ENCODE measurements at regions not wholly inside any gene's neighbourhood (a gene's known extent, or its start where the extent isn't known, plus 50 kb on each side); places are given as distances from the start of the nearest gene placed in this dataset.

- Histone ChIP-seq H3K4me3 (ENCODE audit: low read length) (no peak overlapping the region), H3K4me1 (ENCODE audit: control insufficient read depth, insufficient read depth, low read length) (no peaks in the 10 kb centered on the region), H3K9me3 (replicated peaks; ENCODE audit: control insufficient read depth, low read depth, low read length) (no peaks in the 10 kb centered on the region), H3K27me3 (ENCODE audit: control insufficient read depth, insufficient read depth, low read length) (no peaks in the 10 kb centered on the region), H3K27ac (ENCODE audit: low read length) (no peak overlapping the region), H3K36me3 (ENCODE audit: control insufficient read depth, insufficient read depth, low read length) (no peaks in the 10 kb centered on the region)
- DNase-seq, result no peak
- WGBS (ENCODE audit: insufficient coverage), result 93% methylated on average over 10 of the region's 10 CpGs
Measured at GRCh38 chr3:132907293-132907692, 130.9 kb upstream of the TMEM108 start.

GRCh38 chr3:132900481-132900880, 137.7 kb upstream of the TMEM108 start:
- no peak overlapping the region for H3K4me3 ChIP-seq (ENCODE audit: low read length)
- no peak overlapping the region for H3K27ac ChIP-seq (ENCODE audit: low read length)
- H3K4me1 ChIP-seq (ENCODE audit: control insufficient read depth, insufficient read depth, low read length), result no peaks in the 10 kb centered on the region

GRCh38 chr3:132898141-132898540, 140.1 kb upstream of the TMEM108 start:
- 60% methylated on average over 1 of the region's 5 CpGs for WGBS (ENCODE audit: insufficient coverage)

More at GRCh38 chr3:132900481-132900880, 137.7 kb upstream of the TMEM108 start:
- Histone ChIP-seq H3K27me3 (ENCODE audit: control insufficient read depth, insufficient read depth, low read length) (no peaks in the 10 kb centered on the region), H3K9me3 (replicated peaks; ENCODE audit: control insufficient read depth, low read depth, low read length) (no peaks in the 10 kb centered on the region), H3K36me3 (ENCODE audit: control insufficient read depth, insufficient read depth, low read length) (no peaks in the 10 kb centered on the region)
- DNase-seq, result no peak

DNA sequence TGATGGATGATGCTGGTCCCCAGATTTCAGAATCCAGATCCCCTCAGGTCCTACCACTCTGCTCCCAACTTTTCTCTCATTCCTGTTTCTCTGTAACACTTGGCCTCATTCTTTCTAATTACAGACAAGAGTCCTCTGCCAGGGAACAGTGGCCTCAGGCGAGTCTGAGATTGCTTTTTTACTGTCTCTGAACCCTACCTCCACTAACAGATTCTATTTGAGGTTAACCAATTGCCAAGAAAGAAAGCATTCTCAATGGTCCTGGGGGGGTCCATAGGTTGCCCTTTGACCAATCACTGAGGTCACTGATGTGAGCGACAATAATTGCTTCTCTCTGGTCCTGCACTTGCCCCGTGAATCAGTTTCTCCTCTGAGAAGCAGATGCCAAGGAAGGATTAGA, 145.2 kb upstream of the TMEM108 start:
- Histone ChIP-seq H3K27me3 (ENCODE audit: control insufficient read depth, insufficient read depth, low read length) (no peaks in the 10 kb centered on the region), H3K9me3 (replicated peaks; ENCODE audit: control insufficient read depth, low read depth, low read length) (no peaks in the 10 kb centered on the region), H3K4me3 (ENCODE audit: low read length) (no peak overlapping the region), H3K27ac (ENCODE audit: low read length) (no peak overlapping the region), H3K36me3 (ENCODE audit: control insufficient read depth, insufficient read depth, low read length) (no peaks in the 10 kb centered on the region), H3K4me1 (ENCODE audit: control insufficient read depth, insufficient read depth, low read length) (no peaks in the 10 kb centered on the region)
- WGBS (ENCODE audit: insufficient coverage), result 80% methylated on average over 3 of the region's 3 CpGs
- DNase-seq, result no peak

More at GRCh38 chr3:132898141-132898540, 140.1 kb upstream of the TMEM108 start:
- Histone ChIP-seq H3K27ac (ENCODE audit: low read length) (no peak overlapping the region), H3K27me3 (ENCODE audit: control insufficient read depth, insufficient read depth, low read length) (no peaks in the 10 kb centered on the region), H3K4me1 (ENCODE audit: control insufficient read depth, insufficient read depth, low read length) (no peaks in the 10 kb centered on the region), H3K36me3 (ENCODE audit: control insufficient read depth, insufficient read depth, low read length) (no peaks in the 10 kb centered on the region), H3K4me3 (ENCODE audit: low read length) (no peak overlapping the region), H3K9me3 (replicated peaks; ENCODE audit: control insufficient read depth, low read depth, low read length) (no peaks in the 10 kb centered on the region)
- DNase-seq, result peak; percentile 15

- no peak overlapping the region for H3K27ac ChIP-seq (ENCODE audit: low read length)
- WGBS (ENCODE audit: insufficient coverage), result 8% methylated on average over 2 of the region's 5 CpGs
- no peak for DNase-seq
- H3K4me1 ChIP-seq (ENCODE audit: control insufficient read depth, insufficient read depth, low read length), result no peaks in the 10 kb centered on the region
- H3K36me3 ChIP-seq (ENCODE audit: control insufficient read depth, insufficient read depth, low read length), result no peaks in the 10 kb centered on the region
- no peak overlapping the region for H3K4me3 ChIP-seq (ENCODE audit: low read length)
- no peaks in the 10 kb centered on the region for H3K9me3 ChIP-seq (replicated peaks; ENCODE audit: control insufficient read depth, low read depth, low read length)
- H3K27me3 ChIP-seq (ENCODE audit: control insufficient read depth, insufficient read depth, low read length), result no peaks in the 10 kb centered on the region
Measured at GRCh38 chr3:132881756-132882409, 156.3 kb upstream of the TMEM108 start.

DNA sequence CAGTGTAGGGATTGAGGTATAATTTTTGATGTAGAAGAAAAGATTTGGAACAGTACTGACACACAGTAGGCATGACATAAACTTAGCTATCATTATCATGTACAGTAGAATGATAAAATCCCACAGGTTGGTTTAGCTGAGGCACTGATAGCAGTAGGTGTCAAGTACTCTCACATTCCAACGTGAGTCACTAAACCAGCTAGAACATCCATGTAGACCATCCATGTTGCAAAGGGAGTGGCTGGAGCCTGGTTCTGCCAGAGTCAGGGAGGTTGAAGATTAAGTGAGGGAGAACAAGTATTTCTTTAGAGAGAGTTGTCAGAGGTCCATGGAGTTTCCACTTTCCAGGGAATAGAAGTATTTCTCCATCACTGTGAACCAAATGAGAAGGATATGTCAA, 157.2 kb upstream of the TMEM108 start:
- Histone ChIP-seq H3K9me3 (replicated peaks; ENCODE audit: control insufficient read depth, low read depth, low read length) (no peaks in the 10 kb centered on the region), H3K4me1 (ENCODE audit: control insufficient read depth, insufficient read depth, low read length) (no peaks in the 10 kb centered on the region), H3K27me3 (ENCODE audit: control insufficient read depth, insufficient read depth, low read length) (no peaks in the 10 kb centered on the region), H3K27ac (ENCODE audit: low read length) (no peak overlapping the region), H3K36me3 (ENCODE audit: control insufficient read depth, insufficient read depth, low read length) (no peaks in the 10 kb centered on the region), H3K4me3 (ENCODE audit: low read length) (no peak overlapping the region)
- no peak for DNase-seq
- WGBS (ENCODE audit: insufficient coverage), result no CpG with 5 or more reads among the region's 1 CpG

DNA sequence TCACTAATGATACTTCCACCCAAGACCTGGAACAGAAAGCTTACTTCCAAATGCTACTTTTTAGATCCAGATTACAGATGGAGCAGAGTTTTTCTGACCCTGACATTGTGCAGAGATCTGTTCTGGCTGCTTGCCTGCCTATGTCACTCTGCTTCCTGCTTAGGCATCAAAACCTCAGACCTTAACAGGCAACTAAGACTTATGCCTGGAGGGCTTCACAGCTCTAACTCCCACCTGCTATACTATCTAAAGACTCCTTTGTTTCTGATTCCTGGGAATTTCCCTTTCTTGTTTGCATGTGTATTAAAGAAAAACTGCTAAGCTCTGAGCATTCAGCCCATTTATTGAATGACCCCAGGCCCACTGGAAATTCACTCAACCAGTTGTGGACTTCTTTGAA, 157.4 kb upstream of the NPHP3 start:
- H3K4me1 ChIP-seq (ENCODE audit: control insufficient read depth, insufficient read depth, low read length), result no peaks in the 10 kb centered on the region
- peak; percentile 4 for DNase-seq
- H3K9me3 ChIP-seq (replicated peaks; ENCODE audit: control insufficient read depth, low read depth, low read length), result no peaks in the 10 kb centered on the region
- no peaks in the 10 kb centered on the region for H3K36me3 ChIP-seq (ENCODE audit: control insufficient read depth, insufficient read depth, low read length)
- H3K4me3 ChIP-seq (ENCODE audit: low read length), result no peak overlapping the region
- H3K27ac ChIP-seq (ENCODE audit: low read length), result no peak overlapping the region
- H3K27me3 ChIP-seq (ENCODE audit: control insufficient read depth, insufficient read depth, low read length), result no peaks in the 10 kb centered on the region

DNA sequence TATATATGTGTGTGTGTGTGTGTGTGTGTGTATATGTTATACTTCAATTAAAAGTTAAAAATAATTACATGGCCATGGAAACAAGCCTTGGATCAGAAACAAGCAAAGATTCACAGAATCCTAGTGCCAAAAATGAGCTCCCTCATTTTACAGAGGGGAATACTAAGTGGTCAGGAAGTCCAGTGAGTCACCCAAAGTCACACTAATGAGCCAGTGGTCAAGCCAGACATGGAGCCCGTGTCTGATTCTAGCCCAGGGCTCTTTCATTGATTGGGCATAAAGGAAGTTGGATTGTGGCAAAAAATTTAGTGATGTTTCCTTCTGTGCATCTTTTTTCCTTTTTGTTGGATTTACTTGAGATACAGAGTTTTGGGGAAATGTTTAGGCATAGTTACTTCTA, 152.5 kb upstream of the NPHP3 start:
- Histone ChIP-seq H3K27ac (ENCODE audit: low read length) (no peak overlapping the region), H3K36me3 (ENCODE audit: control insufficient read depth, insufficient read depth, low read length) (no peaks in the 10 kb centered on the region), H3K4me3 (ENCODE audit: low read length) (no peak overlapping the region), H3K4me1 (ENCODE audit: control insufficient read depth, insufficient read depth, low read length) (peaks cover 7% of the 10 kb centered on the region), H3K9me3 (replicated peaks; ENCODE audit: control insufficient read depth, low read depth, low read length) (no peaks in the 10 kb centered on the region), H3K27me3 (ENCODE audit: control insufficient read depth, insufficient read depth, low read length) (no peaks in the 10 kb centered on the region)
- WGBS (ENCODE audit: insufficient coverage), result 75% methylated on average over 1 of the region's 1 CpG
- no peak for DNase-seq

- Histone ChIP-seq H3K9me3 (replicated peaks; ENCODE audit: control insufficient read depth, low read depth, low read length) (no peaks in the 10 kb centered on the region), H3K27ac (ENCODE audit: low read length) (no peak overlapping the region), H3K4me3 (ENCODE audit: low read length) (no peak overlapping the region), H3K4me1 (ENCODE audit: control insufficient read depth, insufficient read depth, low read length) (peaks cover 7% of the 10 kb centered on the region), H3K27me3 (ENCODE audit: control insufficient read depth, insufficient read depth, low read length) (no peaks in the 10 kb centered on the region), H3K36me3 (ENCODE audit: control insufficient read depth, insufficient read depth, low read length) (no peaks in the 10 kb centered on the region)
- peak; percentile 4 for DNase-seq
- no CpG with 5 or more reads among the region's 1 CpG for WGBS (ENCODE audit: insufficient coverage)
Measured at GRCh38 chr3:132872711-132873110, 150.5 kb upstream of the NPHP3 start.

- no peak overlapping the region for H3K27ac ChIP-seq (ENCODE audit: low read length)
- DNase-seq, result peak; percentile 31
- no CpG with 5 or more reads among the region's 4 CpGs for WGBS (ENCODE audit: insufficient coverage)
Measured at GRCh38 chr3:132871956-132872355, 149.7 kb upstream of the NPHP3 start.

GRCh38 chr3:132870541-132870940, 148.3 kb upstream of the NPHP3 start:
- H3K36me3 ChIP-seq (ENCODE audit: control insufficient read depth, insufficient read depth, low read length), result no peaks in the 10 kb centered on the region
- no peaks in the 10 kb centered on the region for H3K27me3 ChIP-seq (ENCODE audit: control insufficient read depth, insufficient read depth, low read length)
- peak overlapping the region; percentile 69 for H3K27ac ChIP-seq (ENCODE audit: low read length)
- no peak overlapping the region for H3K4me3 ChIP-seq (ENCODE audit: low read length)
- no peaks in the 10 kb centered on the region for H3K9me3 ChIP-seq (replicated peaks; ENCODE audit: control insufficient read depth, low read depth, low read length)
- 27% methylated on average over 2 of the region's 4 CpGs for WGBS (ENCODE audit: insufficient coverage)
- peaks cover 7% of the 10 kb centered on the region for H3K4me1 ChIP-seq (ENCODE audit: control insufficient read depth, insufficient read depth, low read length)
- peak; percentile 74 for DNase-seq

More at GRCh38 chr3:132871956-132872355, 149.7 kb upstream of the NPHP3 start:
- no peaks in the 10 kb centered on the region for H3K9me3 ChIP-seq (replicated peaks; ENCODE audit: control insufficient read depth, low read depth, low read length)
- H3K36me3 ChIP-seq (ENCODE audit: control insufficient read depth, insufficient read depth, low read length), result no peaks in the 10 kb centered on the region
- peaks cover 7% of the 10 kb centered on the region for H3K4me1 ChIP-seq (ENCODE audit: control insufficient read depth, insufficient read depth, low read length)
- H3K4me3 ChIP-seq (ENCODE audit: low read length), result no peak overlapping the region
- H3K27me3 ChIP-seq (ENCODE audit: control insufficient read depth, insufficient read depth, low read length), result no peaks in the 10 kb centered on the region

Data from muscle of leg (tissue), 3 donors.